GM19099 (cell line): ENCODE measurements at regions not wholly inside any gene's neighbourhood (a gene's known extent, or its start where the extent isn't known, plus 50 kb on each side); places are given as distances from the start of the nearest gene placed in this dataset.

Experiments
- POLR2A ChIP-seq: IDR thresholded peaks from 3 replicates; pipeline ENCODE4 v1.6.1; 2011; ENCODE audit warnings: low read depth; ENCODE audit not compliant: insufficient read length; ENCODE audit errors: extremely low read depth

- TF ChIP-seq POLR2A: no peak
Measured at GRCh38 chr2:8115966-8116365, 565.9 kb upstream of the ID2 start.

DNA sequence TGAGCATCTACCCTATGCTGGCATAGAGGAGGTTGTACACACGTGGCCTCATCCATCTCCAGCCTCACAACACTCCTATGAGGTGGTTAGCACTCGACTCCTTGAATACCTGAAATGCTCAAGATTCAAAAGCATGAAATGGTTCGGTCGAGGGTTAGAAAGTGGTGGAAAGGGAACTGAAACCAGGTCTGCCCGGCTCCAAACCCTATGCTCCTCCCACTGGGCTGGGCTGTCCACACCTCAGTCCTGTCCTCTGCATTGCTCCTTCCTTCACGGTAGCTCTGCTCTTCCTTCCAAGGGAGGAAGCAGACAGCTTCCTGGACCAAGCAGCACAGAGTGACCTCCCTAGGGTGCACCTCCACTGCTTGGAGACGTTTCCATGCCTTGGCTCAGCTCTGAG lies 565.2 kb upstream of the ID2 start:
- TF ChIP-seq POLR2A: no peak

DNA sequence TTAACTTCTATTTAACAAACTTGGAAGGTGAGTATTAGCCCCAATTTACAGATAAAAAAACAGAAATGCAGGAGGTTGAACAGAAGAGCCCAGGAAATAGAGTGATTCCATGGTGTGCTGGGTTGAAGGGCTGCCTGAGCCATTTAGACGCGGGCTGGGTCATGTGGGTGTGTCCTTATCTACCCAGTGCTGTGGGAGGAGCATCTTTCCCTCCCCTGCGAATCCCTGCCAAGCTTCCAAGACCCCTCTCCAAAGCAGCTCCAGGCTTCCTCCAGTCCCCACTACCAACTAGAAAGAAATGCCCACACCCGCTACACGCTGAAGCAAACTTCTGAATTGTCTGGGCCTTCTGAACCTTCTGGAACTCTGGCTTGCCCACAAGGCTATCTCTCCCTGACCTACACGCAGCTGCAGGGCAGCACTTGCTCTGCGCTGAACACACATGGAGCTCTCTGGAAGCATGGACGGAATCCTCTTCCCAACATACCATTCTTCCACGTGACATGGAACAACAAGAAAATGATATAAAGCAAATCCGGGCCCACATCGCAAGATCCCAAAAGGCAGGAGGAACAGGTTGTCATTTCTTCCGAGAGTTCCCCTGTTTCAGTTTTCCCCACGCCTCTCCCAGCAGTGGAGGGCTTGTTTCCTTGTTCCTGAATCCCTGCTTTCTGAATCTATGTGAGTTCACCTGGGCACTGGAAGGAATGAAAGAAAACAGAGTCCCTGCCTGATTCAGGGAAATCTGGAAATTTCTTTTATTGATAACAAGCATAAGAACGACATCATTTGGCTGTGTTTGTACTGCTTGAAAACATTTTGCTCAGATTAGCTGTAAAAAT lies 562.7 kb upstream of the ID2 start:
- TF ChIP-seq POLR2A: no peak

DNA sequence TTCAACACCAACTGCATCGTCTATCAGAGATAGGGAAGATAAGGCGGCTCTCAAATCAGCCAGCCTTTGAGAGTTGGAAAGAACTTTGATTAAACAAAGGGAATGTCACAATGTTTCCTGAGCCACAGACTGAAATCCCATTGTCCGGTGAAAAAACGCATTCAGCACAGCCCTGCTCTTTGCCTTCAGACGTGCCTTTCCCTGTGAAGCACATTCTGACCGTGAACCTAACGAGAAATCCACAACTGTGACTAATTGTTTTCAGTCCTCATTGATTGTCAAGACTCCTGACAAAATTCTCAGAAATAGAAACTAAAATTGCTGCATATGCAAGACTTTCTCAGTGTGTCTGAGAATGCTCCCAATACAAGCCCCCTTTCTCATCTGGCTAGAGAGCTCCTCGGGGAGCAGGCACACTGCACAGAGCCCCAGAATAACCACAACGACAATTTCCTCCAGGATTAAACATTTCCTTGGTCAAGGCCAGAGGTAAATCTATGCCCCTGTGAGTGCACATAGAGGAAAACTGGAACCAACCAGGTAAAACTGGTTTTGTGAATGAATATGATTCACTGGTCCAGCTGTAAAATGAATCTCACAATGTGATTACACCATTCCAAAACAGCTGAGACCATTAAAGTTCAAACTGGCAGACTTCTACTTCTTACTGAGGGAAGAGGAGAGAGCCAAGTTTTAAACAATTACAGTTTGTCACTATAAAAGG lies 561.9 kb upstream of the ID2 start:
- no peak for TF ChIP-seq POLR2A

DNA sequence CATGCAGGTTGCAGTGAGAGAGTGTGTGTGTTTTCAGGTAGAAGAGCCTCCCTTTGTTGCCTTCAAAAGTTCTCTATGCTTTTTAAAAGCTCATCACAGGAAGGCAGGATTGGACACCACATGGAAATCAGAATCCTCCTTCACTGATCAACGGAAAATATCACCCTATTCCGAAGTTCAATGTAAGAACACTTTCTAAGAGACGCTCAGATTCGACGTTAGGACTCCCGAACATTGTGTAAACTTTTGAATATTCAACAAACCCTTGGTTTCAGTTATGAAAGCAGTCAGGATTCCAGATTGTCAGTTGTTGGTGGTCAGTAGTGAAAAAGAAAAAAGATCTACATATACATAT lies 561.4 kb upstream of the ID2 start:
- no peak for TF ChIP-seq POLR2A

DNA sequence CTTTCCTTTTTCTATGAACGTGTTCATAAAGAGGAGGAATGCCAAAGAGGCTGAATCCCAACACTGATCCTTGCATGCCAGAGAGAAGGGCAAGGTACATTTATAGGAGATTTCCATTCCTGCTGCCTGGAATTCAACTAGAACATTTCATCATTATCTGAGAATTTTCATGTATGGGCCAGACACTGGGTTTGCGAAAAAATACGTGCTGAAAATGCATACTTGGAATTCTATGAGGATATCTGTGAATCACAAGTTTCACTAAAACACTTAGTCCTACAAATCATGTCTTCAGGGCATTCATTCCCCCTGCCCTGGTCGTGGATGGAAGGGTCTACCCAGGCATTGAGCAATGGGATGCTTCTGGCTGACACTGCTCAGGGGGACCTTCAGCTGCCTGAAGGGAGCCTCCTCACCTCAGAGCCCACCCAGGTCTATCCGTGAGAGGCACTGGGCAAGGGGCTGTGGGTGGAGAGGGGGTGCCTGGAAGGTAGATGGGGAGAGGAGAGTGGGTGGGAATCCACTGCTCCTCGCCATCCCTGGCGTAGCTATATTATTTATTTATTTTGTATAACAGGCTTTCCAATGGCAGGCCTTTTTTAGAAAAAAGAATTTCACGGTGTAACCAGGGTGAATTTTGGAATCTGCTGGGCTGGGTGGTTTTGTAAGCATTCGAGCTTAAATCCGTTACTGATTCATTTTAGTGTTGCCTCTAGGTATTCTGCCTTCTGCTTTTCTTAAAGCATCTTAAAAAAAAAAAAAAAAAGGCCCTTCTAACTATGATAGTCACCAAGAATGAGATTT lies 560.6 kb upstream of the ID2 start:
- no peak for TF ChIP-seq POLR2A

DNA sequence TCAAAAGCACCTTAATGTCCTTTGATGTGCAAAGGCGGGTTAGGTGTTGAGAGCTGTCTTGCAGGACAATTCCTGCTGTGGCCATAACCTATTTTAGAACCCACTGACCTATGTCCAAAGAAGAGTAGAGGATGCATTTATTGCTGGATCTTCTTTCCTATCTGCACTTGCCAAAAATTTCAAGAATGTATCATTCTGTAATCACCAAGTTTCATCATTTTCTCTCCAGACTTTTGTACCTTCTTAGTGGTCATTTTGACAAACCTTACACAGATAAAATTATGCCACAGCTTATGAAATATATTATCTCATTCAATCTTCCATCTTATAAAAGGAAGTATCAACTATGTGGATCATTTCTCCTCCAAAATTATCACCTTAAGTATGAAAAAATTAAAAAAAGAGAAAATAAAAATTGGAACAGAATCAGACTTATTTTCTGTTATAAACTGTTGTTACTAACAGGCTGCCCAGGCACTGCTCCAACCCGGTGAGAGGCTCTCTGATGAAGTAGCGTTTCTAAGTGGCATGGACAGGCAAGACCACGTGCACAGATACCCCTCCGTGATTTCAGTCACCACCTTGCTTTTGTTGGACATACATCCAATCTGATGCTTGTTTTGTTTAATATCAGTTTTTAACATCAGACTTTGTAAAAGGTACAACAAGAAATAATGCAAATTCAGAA lies 559.9 kb upstream of the ID2 start:
- no peak for TF ChIP-seq POLR2A

DNA sequence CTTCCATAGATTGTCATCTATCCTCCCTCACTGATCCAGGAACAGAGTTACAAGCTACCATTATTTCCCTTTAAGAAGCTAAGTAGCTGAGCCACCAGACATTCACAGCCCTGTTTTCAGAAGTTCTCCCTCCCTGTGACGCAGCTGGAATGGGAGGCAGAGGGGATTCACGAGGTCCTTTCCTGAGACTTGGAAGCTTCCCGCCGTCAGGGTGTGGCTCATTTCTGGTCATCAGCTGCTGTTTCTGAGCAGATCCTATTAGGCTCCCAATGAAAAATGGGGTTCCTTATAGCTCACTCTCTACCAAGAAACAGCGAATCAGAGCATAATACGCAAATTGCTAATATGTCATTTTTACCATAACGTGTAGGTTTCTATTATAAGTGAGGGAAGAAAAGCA lies 559.3 kb upstream of the ID2 start:
- no peak for TF ChIP-seq POLR2A

DNA sequence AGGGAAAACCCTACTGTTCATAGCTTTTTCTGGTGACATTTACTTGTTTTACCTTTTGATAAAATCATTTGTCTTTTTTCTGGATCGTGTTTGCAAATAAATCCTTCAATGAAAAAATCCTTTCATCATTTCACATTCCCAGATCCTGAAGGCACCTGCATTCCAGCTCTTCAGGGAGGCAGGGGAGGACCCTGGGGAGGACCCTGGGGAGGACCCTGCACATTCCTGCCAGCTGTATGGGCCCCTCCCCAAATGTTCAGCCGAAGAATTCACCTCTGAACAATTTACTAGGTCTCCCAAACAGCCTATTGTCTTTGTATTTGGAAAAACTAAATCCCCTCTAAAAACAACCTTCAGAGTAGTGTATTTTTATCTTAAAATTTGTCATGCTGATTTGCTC lies 558.4 kb upstream of the ID2 start:
- no peak for TF ChIP-seq POLR2A

DNA sequence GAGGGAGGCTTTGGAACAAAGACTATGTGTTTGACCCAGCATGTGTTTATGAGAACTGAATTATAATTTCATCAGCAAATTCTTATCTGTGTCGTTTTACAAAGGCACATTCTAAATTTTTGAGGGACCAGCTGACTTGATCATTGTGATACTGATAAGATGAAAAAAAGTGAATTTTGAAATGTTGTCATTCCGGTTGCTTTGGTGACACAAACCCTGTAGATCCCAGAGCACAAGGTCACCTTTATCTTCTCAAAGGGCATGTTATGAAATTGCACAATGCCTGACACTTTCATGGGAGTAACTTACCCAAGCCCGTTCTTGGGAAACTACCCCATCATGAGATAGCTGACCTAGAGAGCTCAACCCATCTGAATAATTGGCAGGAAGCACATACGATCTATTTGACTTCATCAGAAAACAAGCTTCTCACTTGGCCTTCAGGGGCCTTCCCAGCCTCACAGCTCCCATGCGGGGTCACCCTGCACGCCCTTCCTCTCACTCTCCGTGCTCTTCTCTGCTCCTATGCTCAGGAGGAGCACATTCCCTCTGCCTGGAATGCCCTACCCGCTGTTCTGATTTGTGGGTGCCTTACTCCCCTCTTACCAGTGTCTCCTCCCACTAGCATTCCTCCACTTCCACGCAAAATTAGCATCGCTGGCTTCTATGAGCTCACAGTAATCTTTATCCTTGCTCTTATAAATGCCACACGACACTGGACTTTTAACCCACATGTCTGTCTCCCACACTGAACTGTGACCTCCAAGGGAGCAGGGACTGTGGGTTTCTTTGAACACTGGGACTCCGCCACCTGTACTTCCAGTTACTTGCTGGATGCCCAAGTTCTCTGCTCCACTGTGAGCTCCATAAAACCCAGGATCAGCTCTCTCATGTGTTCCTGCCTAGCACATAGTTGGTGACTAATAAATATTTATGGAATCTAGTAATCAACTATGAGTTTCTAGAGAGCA lies 555.8 kb upstream of the ID2 start:
- no peak for TF ChIP-seq POLR2A

DNA sequence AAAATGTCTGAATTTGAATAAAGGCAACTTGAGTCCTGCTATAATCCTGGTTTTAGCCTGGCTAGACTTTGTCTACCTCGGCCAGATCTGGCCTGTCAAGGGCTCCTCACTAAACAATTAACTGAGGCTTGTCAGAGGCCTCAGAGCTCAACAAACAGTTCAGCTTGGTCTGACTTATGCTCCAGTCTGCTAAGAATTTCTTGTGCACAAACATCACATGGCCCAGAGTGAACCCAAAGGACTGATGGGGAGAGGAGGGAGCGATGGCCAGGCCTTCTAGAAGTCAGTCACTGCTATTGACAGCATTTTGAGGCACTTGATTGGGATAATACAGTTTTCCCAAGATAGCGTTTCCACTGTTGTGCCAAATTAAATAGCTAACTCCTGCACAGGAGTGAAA lies 555.1 kb upstream of the ID2 start:
- no peak for TF ChIP-seq POLR2A

GRCh38 chr2:8132351-8132831 lies 549.5 kb upstream of the ID2 start:
- no peak for TF ChIP-seq POLR2A

GRCh38 chr2:8132879-8133278 lies 549.0 kb upstream of the ID2 start:
- TF ChIP-seq POLR2A: no peak

DNA sequence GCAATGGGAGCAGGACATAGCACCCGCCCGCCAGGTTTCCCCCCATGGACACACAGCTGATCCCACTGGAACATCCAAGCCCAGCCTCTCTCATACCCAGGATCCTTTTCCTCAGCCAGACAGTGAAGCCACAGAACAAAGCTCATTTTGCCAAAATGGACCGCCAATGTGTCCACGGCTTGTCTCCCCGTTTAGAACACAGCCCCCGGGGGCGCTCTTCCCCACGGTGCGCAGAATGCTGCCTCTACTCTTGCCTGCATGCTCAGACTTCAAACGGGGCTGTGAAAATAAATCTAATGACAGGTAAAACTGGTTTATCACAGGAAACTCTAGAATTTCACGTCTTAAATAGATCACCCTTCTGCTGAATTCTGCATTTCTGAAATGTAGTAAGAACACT lies 548.5 kb upstream of the ID2 start:
- no peak for TF ChIP-seq POLR2A
